ENCODE measurements at regions not wholly inside any gene's neighbourhood (a gene's known extent, or its start where the extent isn't known, plus 50 kb on each side); places are given as distances from the start of the nearest gene placed in this dataset.

DNA sequence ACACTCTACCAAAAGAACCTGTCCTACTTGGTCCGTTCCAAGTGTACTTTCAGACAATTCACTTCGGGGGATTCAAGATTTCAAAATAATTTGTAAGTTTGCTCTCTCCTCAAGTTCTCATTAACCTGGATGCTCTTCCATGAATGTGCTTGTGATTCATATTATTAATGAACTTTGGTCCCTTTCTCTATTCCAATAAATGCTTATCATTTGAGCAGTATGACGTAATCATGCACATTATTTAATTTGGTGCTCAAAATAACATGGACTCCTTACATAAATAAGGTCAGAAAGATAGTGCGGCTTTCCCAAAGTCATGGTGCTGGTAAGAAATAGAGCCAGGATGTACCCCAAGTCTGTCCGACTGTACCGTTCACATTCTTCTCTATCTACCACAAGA lies 323.2 kb upstream of the SLCO3A1 start:
- TF ChIP-seq EZH2 (IDR thresholded peaks at IDR 0.05; ENCODE audit: insufficient read depth, poor library complexity, severe bottlenecking), result no peak
- no peak for TF ChIP-seq EZH2phosphoT487 (IDR thresholded peaks at IDR 0.05; ENCODE audit: insufficient read depth, low read depth)
- no peaks in the 10 kb centered on the region for H3K9me2 ChIP-seq (ENCODE audit: insufficient read depth)

GRCh38 chr15:91530956-91531582 lies 322.4 kb upstream of the SLCO3A1 start:
- no peak overlapping the region for H3K4me2 ChIP-seq (ENCODE audit: unreplicated experiment)
- no peaks in the 10 kb centered on the region for H3K9me2 ChIP-seq (ENCODE audit: insufficient read depth)
- peaks cover 9% of the 10 kb centered on the region for H3F3A ChIP-seq (ENCODE audit: insufficient read depth)
- H2AFZ ChIP-seq, result no peak overlapping the region
- H3K36me3 ChIP-seq (ENCODE audit: low read depth), result no peaks in the 10 kb centered on the region
- no peaks in the 10 kb centered on the region for H4K20me1 ChIP-seq (ENCODE audit: insufficient read depth)
- TF ChIP-seq EZH2 (IDR thresholded peaks at IDR 0.05; ENCODE audit: insufficient read depth, poor library complexity, severe bottlenecking) (no peak), EZH2phosphoT487 (IDR thresholded peaks at IDR 0.05; ENCODE audit: insufficient read depth, low read depth) (no peak)
- DNase-seq, result no peak
- H3K27ac ChIP-seq, result no peak overlapping the region
- no peak overlapping the region for H3K4me3 ChIP-seq
- 88% methylated on average over 9 of the region's 9 CpGs for whole genome bisulfite sequencing, 2 experiments (ENCODE audit: low coverage in 1 of 2, low lambda C conversion rate in 2 of 2, missing lambda C conversion rate in 2 of 2)
- H3K9me3 ChIP-seq (ENCODE audit: low read depth), result no peaks in the 10 kb centered on the region
- in situ Hi-C loops (cut with MboI), result no loop called here
- peaks cover 8% of the 10 kb centered on the region for H3K4me1 ChIP-seq (ENCODE audit: insufficient read depth)
- no peak overlapping the region for H3K9ac ChIP-seq
- peaks cover 30% of the 10 kb centered on the region for H3K27me3 ChIP-seq (replicated peaks; ENCODE audit: insufficient read depth)
- no peaks in the 10 kb centered on the region for H3K79me2 ChIP-seq (ENCODE audit: insufficient read depth)

More for the DNA sequence above, 323.2 kb upstream of the SLCO3A1 start:
- no peaks in the 10 kb centered on the region for H3K79me2 ChIP-seq (ENCODE audit: insufficient read depth)
- H2AFZ ChIP-seq, result no peak overlapping the region
- no peaks in the 10 kb centered on the region for H3K9me3 ChIP-seq (ENCODE audit: low read depth)
- H3K9ac ChIP-seq, result no peak overlapping the region
- in situ Hi-C loops (cut with MboI), result no loop called here
- H3K4me2 ChIP-seq (ENCODE audit: unreplicated experiment), result no peak overlapping the region
- peaks cover 1% of the 10 kb centered on the region; the same call in 1 of the 2 replicates for H3F3A ChIP-seq (ENCODE audit: insufficient read depth)
- no peak for DNase-seq
- H3K27ac ChIP-seq, result no peak overlapping the region
- WGBS, 2 experiments (ENCODE audit: low coverage in 1 of 2, low lambda C conversion rate in 2 of 2, missing lambda C conversion rate in 2 of 2), result 90 to 94% methylated on average over 6 of the region's 6 CpGs
- peaks cover 30% of the 10 kb centered on the region for H3K27me3 ChIP-seq (replicated peaks; ENCODE audit: insufficient read depth)
- no peak overlapping the region for H3K4me3 ChIP-seq
- peaks cover under 1% of the 10 kb centered on the region; the same call in 1 of the 2 replicates for H3K4me1 ChIP-seq (ENCODE audit: insufficient read depth)
- H4K20me1 ChIP-seq (ENCODE audit: insufficient read depth), result no peaks in the 10 kb centered on the region
- no peaks in the 10 kb centered on the region for H3K36me3 ChIP-seq (ENCODE audit: low read depth)

DNA sequence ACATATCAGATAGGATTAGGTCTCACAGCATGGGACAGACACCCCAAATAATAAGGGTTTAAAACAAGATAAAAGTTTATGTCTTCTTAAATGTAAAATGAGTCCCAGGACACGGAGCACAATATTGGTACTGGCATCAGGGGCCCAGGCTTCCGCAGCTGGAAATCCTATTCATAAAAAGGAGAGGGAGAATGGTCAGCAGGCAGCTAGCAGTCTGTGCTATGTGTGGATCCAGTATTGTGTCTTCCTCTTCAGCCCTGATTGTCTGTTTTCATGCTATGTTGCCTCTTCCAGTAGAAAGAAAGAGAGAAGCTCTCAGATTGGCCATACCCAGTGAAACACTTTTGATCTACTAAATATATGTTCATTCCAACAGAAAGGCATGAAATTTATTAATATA lies 319.3 kb upstream of the SLCO3A1 start:
- H3K4me3 ChIP-seq, result no peak overlapping the region
- H3K4me1 ChIP-seq (ENCODE audit: insufficient read depth), result peaks cover 27% of the 10 kb centered on the region
- H3F3A ChIP-seq (ENCODE audit: insufficient read depth), result peaks cover 19% of the 10 kb centered on the region
- 90 to 97% methylated on average over 2 of the region's 2 CpGs for WGBS, 2 experiments (ENCODE audit: low coverage in 1 of 2, low lambda C conversion rate in 2 of 2, missing lambda C conversion rate in 2 of 2)
- in situ Hi-C loops (cut with MboI), result no loop called here
- no peaks in the 10 kb centered on the region for H3K36me3 ChIP-seq (ENCODE audit: low read depth)
- no peaks in the 10 kb centered on the region for H4K20me1 ChIP-seq (ENCODE audit: insufficient read depth)
- no peaks in the 10 kb centered on the region for H3K9me3 ChIP-seq (ENCODE audit: low read depth)
- no peak overlapping the region for H3K9ac ChIP-seq
- H2AFZ ChIP-seq, result no peak overlapping the region
- H3K27me3 ChIP-seq (replicated peaks; ENCODE audit: insufficient read depth), result peaks cover 11% of the 10 kb centered on the region; the same call in 1 of the 2 replicates
- TF ChIP-seq EZH2 (IDR thresholded peaks at IDR 0.05; ENCODE audit: insufficient read depth, poor library complexity, severe bottlenecking) (no peak), EZH2phosphoT487 (IDR thresholded peaks at IDR 0.05; ENCODE audit: insufficient read depth, low read depth) (no peak)
- no peak overlapping the region for H3K27ac ChIP-seq
- H3K79me2 ChIP-seq (ENCODE audit: insufficient read depth), result no peaks in the 10 kb centered on the region
- H3K4me2 ChIP-seq (ENCODE audit: unreplicated experiment), result no peak overlapping the region
- DNase-seq, result no peak
- no peaks in the 10 kb centered on the region for H3K9me2 ChIP-seq (ENCODE audit: insufficient read depth)

DNA sequence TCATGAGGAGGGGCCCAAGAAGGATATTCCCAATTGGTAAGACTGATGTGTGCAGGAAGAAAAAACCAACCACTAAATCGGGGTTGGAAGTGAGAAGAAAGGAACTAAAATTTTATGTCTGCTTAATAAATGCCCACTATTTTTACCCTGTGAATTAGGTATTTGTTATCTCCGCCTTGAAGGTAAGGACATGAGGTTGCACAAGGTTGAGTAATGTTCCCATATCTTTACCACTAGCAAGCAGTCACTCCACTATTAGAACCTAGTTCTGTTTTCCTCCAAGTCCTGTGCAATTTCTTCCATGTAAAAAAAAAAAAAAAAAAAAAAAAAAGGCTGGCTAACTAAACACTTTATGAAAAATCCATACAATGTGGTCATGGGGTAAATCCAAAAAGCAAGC lies 318.5 kb upstream of the SLCO3A1 start:
- in situ Hi-C loops (cut with MboI), result no loop called here
- no peak overlapping the region for H3K4me3 ChIP-seq
- peaks cover 7% of the 10 kb centered on the region; the same call in 1 of the 2 replicates for H3K27me3 ChIP-seq (replicated peaks; ENCODE audit: insufficient read depth)
- no peak overlapping the region for H3K27ac ChIP-seq
- H3F3A ChIP-seq (ENCODE audit: insufficient read depth), result peaks cover 19% of the 10 kb centered on the region
- no peak overlapping the region for H3K9ac ChIP-seq
- H3K4me2 ChIP-seq (ENCODE audit: unreplicated experiment), result no peak overlapping the region
- H3K9me3 ChIP-seq (ENCODE audit: low read depth), result no peaks in the 10 kb centered on the region
- 87 to 88% methylated on average over 2 of the region's 2 CpGs for WGBS, 2 experiments (ENCODE audit: low coverage in 1 of 2, low lambda C conversion rate in 2 of 2, missing lambda C conversion rate in 2 of 2)
- H3K4me1 ChIP-seq (ENCODE audit: insufficient read depth), result peaks cover 27% of the 10 kb centered on the region
- DNase-seq, result no peak
- H2AFZ ChIP-seq, result no peak overlapping the region
- no peaks in the 10 kb centered on the region for H3K79me2 ChIP-seq (ENCODE audit: insufficient read depth)
- H4K20me1 ChIP-seq (ENCODE audit: insufficient read depth), result no peaks in the 10 kb centered on the region
- TF ChIP-seq EZH2phosphoT487 (IDR thresholded peaks at IDR 0.05; ENCODE audit: insufficient read depth, low read depth) (no peak), EZH2 (IDR thresholded peaks at IDR 0.05; ENCODE audit: insufficient read depth, poor library complexity, severe bottlenecking) (no peak)
- no peaks in the 10 kb centered on the region for H3K36me3 ChIP-seq (ENCODE audit: low read depth)
- no peaks in the 10 kb centered on the region for H3K9me2 ChIP-seq (ENCODE audit: insufficient read depth)
